Astrocyte (in vitro differentiated cells and primary cell): ENCODE measurements at regions not wholly inside any gene's neighbourhood (a gene's known extent, or its start where the extent isn't known, plus 50 kb on each side); places are given as distances from the start of the nearest gene placed in this dataset.
"Not testable (repeated sequence)": the region's sequence is repeated elsewhere in the genome, so short reads cannot be mapped to it uniquely, and the experiment has no call there.

ENCODE experiments used
- EZH2 ChIP-seq: IDR thresholded peaks from 2 replicates; pipeline ENCODE4 v1.6.1; 2012; ENCODE audit warnings: mild to moderate bottlenecking, low read length, inconsistent platforms; ENCODE audit not compliant: insufficient read depth
- TF ChIP-seq, protein P1 (sequence below): IDR thresholded peaks from 2 replicates; pipeline ENCODE4 v1.5.1; 2011; ENCODE audit warnings: low read depth, mild to moderate bottlenecking, inconsistent platforms, low read length, moderate library complexity; ENCODE audit not compliant: insufficient read depth

- TF ChIP-seq, protein P1, sequence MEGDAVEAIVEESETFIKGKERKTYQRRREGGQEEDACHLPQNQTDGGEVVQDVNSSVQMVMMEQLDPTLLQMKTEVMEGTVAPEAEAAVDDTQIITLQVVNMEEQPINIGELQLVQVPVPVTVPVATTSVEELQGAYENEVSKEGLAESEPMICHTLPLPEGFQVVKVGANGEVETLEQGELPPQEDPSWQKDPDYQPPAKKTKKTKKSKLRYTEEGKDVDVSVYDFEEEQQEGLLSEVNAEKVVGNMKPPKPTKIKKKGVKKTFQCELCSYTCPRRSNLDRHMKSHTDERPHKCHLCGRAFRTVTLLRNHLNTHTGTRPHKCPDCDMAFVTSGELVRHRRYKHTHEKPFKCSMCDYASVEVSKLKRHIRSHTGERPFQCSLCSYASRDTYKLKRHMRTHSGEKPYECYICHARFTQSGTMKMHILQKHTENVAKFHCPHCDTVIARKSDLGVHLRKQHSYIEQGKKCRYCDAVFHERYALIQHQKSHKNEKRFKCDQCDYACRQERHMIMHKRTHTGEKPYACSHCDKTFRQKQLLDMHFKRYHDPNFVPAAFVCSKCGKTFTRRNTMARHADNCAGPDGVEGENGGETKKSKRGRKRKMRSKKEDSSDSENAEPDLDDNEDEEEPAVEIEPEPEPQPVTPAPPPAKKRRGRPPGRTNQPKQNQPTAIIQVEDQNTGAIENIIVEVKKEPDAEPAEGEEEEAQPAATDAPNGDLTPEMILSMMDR: not testable (repeated sequence)
- not testable (repeated sequence) for TF ChIP-seq EZH2
These were observed 408.2 kb upstream of the FAT1 start for GRCh38 chr4:187131826-187132225.
